Mesendoderm (in vitro differentiated cells): ENCODE measurements at regions not wholly inside any gene's neighbourhood (a gene's known extent, or its start where the extent isn't known, plus 50 kb on each side); places are given as distances from the start of the nearest gene placed in this dataset.

Experiments
- DNase-seq: peaks from one replicate; pipeline ENCODE4 v3.0.0; 2013
- H2AK5ac ChIP-seq: 2 replicates; pipeline ENCODE4 v1.6.1; 2013; ENCODE audit warnings: low read length, inconsistent platforms
- H2BK120ac ChIP-seq: 2 replicates; pipeline ENCODE4 v1.6.1; 2013; ENCODE audit warnings: low read depth, mild to moderate bottlenecking, low read length, moderate library complexity, mixed read lengths
- H2BK15ac ChIP-seq: replicated peaks from 2 replicates; pipeline ENCODE4 v1.6.1; 2013; ENCODE audit warnings: low read depth, mild to moderate bottlenecking, moderate library complexity
- H2BK5ac ChIP-seq: 2 replicates; pipeline ENCODE4 v1.6.1; 2013; ENCODE audit warnings: low read length, inconsistent platforms
- H3K18ac ChIP-seq: 2 replicates; pipeline ENCODE4 v1.6.1; 2013; ENCODE audit warnings: mild to moderate bottlenecking, low read length, mixed read lengths
- H3K23ac ChIP-seq: one replicate; pipeline ENCODE4 v1.6.1; 2013; ENCODE audit warnings: low read length
- H3K27ac ChIP-seq: 2 replicates; pipeline ENCODE4 v1.5.1; 2013; ENCODE audit warnings: low read depth, mild to moderate bottlenecking, inconsistent platforms, low read length, moderate library complexity
- H3K27me3 ChIP-seq: 2 replicates; pipeline ENCODE4 v1.6.1; 2013; ENCODE audit warnings: low read length, control low read depth, mild to moderate bottlenecking, inconsistent platforms; ENCODE audit not compliant: insufficient read depth, poor library complexity
- H3K36me3 ChIP-seq: 2 replicates; pipeline ENCODE4 v1.6.1; 2013; ENCODE audit warnings: low read length, inconsistent platforms; ENCODE audit not compliant: control insufficient read depth, insufficient read depth
- H3K4ac ChIP-seq: one replicate; pipeline ENCODE4 v1.6.1; 2013; ENCODE audit warnings: low read depth, mild to moderate bottlenecking, low read length, moderate library complexity
- H3K4me1 ChIP-seq: 2 replicates; pipeline ENCODE4 v1.6.1; 2013; ENCODE audit warnings: low read depth, low read length, inconsistent platforms; ENCODE audit not compliant: control insufficient read depth
- H3K4me2 ChIP-seq: 2 replicates; pipeline ENCODE4 v1.6.1; 2013; ENCODE audit warnings: low read length
- H3K4me3 ChIP-seq: 2 replicates; pipeline ENCODE4 v1.5.1; 2013; ENCODE audit warnings: mild to moderate bottlenecking, low read length
- H3K56ac ChIP-seq: one replicate; pipeline ENCODE4 v1.6.1; 2013; ENCODE audit warnings: low read length
- H3K79me1 ChIP-seq: 2 replicates; pipeline ENCODE4 v1.6.1; 2013; ENCODE audit warnings: low read length, inconsistent platforms
- H3K79me2 ChIP-seq: 2 replicates; pipeline ENCODE4 v1.6.1; 2013; ENCODE audit warnings: mild to moderate bottlenecking, low read length; ENCODE audit not compliant: control insufficient read depth, insufficient read depth
- H3K9ac ChIP-seq: 2 replicates; pipeline ENCODE4 v1.6.1; 2013; ENCODE audit warnings: low read length, inconsistent platforms
- H4K5ac ChIP-seq: one replicate; pipeline ENCODE4 v1.6.1; 2013; ENCODE audit warnings: low read length
- H4K8ac ChIP-seq: one replicate; pipeline ENCODE4 v1.6.1; 2013; ENCODE audit warnings: low read depth, mild to moderate bottlenecking, control low read depth, low read length, moderate library complexity
- WGBS: extraction: QIAGEN DNeasy Blood & Tissue Kit; methylation state at CpG from one replicate; pipeline ENCODE4 v1.1.7; 2013; ENCODE audit warnings: low lambda C conversion rate, missing lambda C conversion rate; ENCODE audit not compliant: insufficient coverage; ENCODE audit errors: extremely low coverage; 5-methylcytosine and 5-hydroxymethylcytosine counted together

DNA sequence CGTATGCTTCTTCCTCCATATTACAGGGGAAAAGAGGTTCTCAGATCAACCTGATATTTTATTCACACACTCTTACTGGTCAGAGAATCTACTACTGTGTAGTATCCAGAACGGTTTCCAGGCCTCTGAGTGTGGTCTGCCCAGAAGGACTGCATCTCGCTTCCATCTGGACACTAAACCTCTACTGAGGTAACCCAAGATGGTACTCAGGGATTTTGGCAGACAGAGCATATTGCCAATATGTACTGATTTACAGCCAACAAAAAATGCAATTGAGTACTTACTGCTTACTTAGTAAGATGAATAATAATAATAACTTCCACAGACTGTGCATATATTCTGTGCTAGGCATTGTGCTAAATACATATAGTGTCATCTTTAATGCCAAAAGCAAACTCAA lies 55.8 kb downstream of the CYRIA start:
- H3K4ac ChIP-seq = no peak overlapping the region
- no peak overlapping the region for H3K27ac ChIP-seq
- WGBS = no CpG with 5 or more reads among the region's 3 CpGs
- no peaks in the 10 kb centered on the region for H3K79me2 ChIP-seq
- no peak overlapping the region for H2AK5ac ChIP-seq
- H3K9ac ChIP-seq = no peak overlapping the region
- no peaks in the 10 kb centered on the region for H3K4me1 ChIP-seq
- no peak overlapping the region for H2BK5ac ChIP-seq
- no peaks in the 10 kb centered on the region for H3K27me3 ChIP-seq
- no peak overlapping the region for H2BK120ac ChIP-seq
- no peak overlapping the region for H3K56ac ChIP-seq
- H3K79me1 ChIP-seq = no peaks in the 10 kb centered on the region
- no peak for DNase-seq
- no peak overlapping the region for H3K4me2 ChIP-seq
- H3K36me3 ChIP-seq = no peaks in the 10 kb centered on the region
- H4K8ac ChIP-seq = no peak overlapping the region
- no peak overlapping the region for H2BK15ac ChIP-seq
- no peak overlapping the region for H3K18ac ChIP-seq
- H3K4me3 ChIP-seq = no peak overlapping the region
- no peak overlapping the region for H4K5ac ChIP-seq
- no peak overlapping the region for H3K23ac ChIP-seq

DNA sequence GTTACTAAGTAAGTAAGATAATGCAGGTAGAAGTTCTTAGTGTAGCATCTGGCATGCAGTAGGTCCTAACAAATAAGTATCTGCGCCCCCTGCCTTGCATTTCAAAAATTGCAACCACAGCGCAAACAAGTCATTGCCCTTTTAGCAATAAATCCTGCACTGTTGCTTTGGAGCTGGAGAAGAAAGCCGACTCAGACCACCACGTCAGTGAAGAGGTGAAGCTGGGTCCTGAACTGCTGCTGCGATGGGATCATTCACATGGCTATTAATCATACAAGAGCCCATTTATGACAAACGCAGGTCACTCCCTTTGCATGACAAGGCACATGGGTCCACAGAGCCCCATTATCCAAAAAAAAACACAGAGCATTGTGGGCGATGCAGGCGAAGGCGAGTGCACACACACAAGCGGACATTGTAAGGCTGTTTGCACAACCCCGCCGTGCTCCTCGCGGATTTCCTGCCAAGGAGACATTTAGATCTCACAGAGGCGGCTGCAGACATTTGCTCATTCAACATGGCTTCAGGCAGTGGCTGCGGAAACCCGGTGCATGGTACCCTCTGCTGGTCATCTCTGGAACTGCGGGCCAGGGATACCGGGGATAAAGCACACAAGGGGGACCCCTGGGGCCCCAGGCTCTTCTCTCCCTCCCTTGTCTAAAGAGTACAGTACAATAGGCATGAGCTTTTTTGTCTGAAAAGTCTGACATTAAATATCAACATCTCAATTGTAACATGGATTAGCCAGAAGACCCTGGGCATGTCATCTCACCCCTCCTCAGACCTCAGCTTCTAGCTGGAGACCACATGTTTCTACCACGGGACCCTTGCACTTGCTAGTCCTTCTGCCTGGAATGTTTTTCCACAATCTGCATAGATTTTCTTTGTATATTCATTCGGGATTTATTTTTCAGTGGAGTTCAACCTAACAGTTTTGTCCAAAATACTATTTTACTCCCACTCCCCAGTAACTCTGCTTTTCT lies 56.7 kb downstream of the CYRIA start:
- Histone ChIP-seq H2AK5ac (no peak overlapping the region), H3K4me1 (no peaks in the 10 kb centered on the region), H3K4me3 (peak overlapping the region; percentile 63), H3K56ac (peak overlapping the region; percentile 95), H3K36me3 (no peaks in the 10 kb centered on the region), H2BK120ac (no peak overlapping the region), H3K4ac (no peak overlapping the region), H3K79me1 (no peaks in the 10 kb centered on the region), H3K27ac (peak overlapping the region; percentile 22), H3K18ac (peak overlapping the region; percentile 33), H3K79me2 (no peaks in the 10 kb centered on the region), H4K8ac (no peak overlapping the region), H3K27me3 (no peaks in the 10 kb centered on the region), H2BK5ac (peak overlapping the region; percentile 60), H2BK15ac (no peak overlapping the region), H3K4me2 (peak overlapping the region; percentile 99), H3K23ac (no peak overlapping the region), H3K9ac (peak overlapping the region; percentile 84), H4K5ac (peak overlapping the region; percentile 82)
- DNase-seq = peak; percentile 87
- WGBS = no CpG with 5 or more reads among the region's 21 CpGs

DNA sequence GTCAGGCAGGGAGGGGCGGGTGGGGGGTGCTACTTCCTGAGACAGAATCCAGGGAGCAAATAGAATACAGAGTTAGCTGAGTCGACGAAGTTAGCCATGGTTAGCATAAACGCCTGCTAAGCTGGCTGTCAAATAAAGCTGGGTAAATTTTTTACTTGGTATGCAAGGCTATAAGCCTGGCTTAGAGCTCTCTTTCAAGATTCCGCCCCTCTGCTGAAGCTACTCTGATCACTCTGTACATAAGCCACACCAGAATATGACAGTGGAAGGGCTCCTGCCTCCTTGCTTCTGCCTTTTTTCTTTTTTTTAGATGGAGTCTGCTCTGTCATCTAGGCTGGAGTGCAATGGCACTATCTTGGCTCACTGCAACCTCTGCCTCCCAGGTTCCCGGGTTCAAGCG lies 58.3 kb downstream of the CYRIA start:
- Histone ChIP-seq H3K56ac (no peak overlapping the region), H3K23ac (no peak overlapping the region), H2BK15ac (no peak overlapping the region), H4K5ac (no peak overlapping the region), H2AK5ac (no peak overlapping the region), H3K79me1 (no peaks in the 10 kb centered on the region), H2BK5ac (no peak overlapping the region), H3K27me3 (no peaks in the 10 kb centered on the region), H3K9ac (no peak overlapping the region), H3K4me2 (no peak overlapping the region), H3K79me2 (no peaks in the 10 kb centered on the region), H2BK120ac (no peak overlapping the region), H3K36me3 (no peaks in the 10 kb centered on the region), H3K4me3 (no peak overlapping the region), H3K18ac (no peak overlapping the region), H3K4ac (no peak overlapping the region), H3K4me1 (no peaks in the 10 kb centered on the region), H3K27ac (no peak overlapping the region), H4K8ac (no peak overlapping the region)
- whole genome bisulfite sequencing = no CpG with 5 or more reads among the region's 7 CpGs
- no peak for DNase-seq

DNA sequence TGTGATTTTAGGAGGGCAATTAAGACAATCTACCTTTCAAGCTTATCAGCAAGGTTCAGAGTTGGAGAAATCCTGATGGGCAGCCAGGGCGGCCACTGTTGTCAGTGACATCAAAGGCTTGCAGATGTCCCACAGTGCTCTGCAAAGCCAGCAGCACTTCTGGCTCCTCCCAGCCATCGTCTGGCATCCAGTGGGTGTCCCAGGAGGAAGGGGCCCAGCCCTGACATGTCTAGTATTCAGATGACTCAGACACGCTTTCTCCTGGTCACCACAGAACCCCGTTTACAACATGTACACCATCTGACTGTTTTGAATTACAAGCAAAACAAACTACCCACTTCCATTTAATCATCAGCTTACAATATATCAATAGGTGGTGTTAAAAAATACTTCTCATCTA lies 61.4 kb downstream of the CYRIA start:
- Histone ChIP-seq H3K18ac (no peak overlapping the region), H4K8ac (no peak overlapping the region), H3K4me3 (no peak overlapping the region), H3K36me3 (no peaks in the 10 kb centered on the region), H3K79me2 (no peaks in the 10 kb centered on the region), H3K9ac (no peak overlapping the region), H3K56ac (no peak overlapping the region), H3K4me1 (no peaks in the 10 kb centered on the region), H3K79me1 (no peaks in the 10 kb centered on the region), H2BK5ac (no peak overlapping the region), H4K5ac (no peak overlapping the region), H3K27me3 (no peaks in the 10 kb centered on the region), H3K4me2 (no peak overlapping the region), H3K27ac (no peak overlapping the region), H3K4ac (no peak overlapping the region), H2BK15ac (no peak overlapping the region), H2BK120ac (no peak overlapping the region), H3K23ac (no peak overlapping the region), H2AK5ac (no peak overlapping the region)
- DNase-seq = no peak
- no CpG with 5 or more reads among the region's 4 CpGs for WGBS

- Histone ChIP-seq H3K23ac (no peak overlapping the region), H2BK5ac (no peak overlapping the region), H3K36me3 (no peaks in the 10 kb centered on the region), H3K79me1 (no peaks in the 10 kb centered on the region), H3K56ac (no peak overlapping the region), H3K27me3 (no peaks in the 10 kb centered on the region), H3K27ac (no peak overlapping the region), H3K4ac (no peak overlapping the region), H3K79me2 (no peaks in the 10 kb centered on the region), H3K18ac (no peak overlapping the region), H3K4me1 (no peaks in the 10 kb centered on the region), H3K4me2 (no peak overlapping the region), H2BK15ac (no peak overlapping the region), H4K8ac (no peak overlapping the region), H3K9ac (no peak overlapping the region), H3K4me3 (no peak overlapping the region), H2AK5ac (no peak overlapping the region), H4K5ac (no peak overlapping the region), H2BK120ac (no peak overlapping the region)
- DNase-seq = no peak
- WGBS = no CpG with 5 or more reads among the region's 3 CpGs
These were observed 74.2 kb downstream of the CYRIA start for GRCh38 chr2:16591370-16591933.
